AG04449 (cell line): ENCODE measurements at regions not wholly inside any gene's neighbourhood (a gene's known extent, or its start where the extent isn't known, plus 50 kb on each side); places are given as distances from the start of the nearest gene placed in this dataset.
A peak's percentile ranks its signal among the peaks of the same experiment; 100 is the strongest.

Experiments
- CTCF ChIA-PET: fragments of 350-600 bp; formaldehyde crosslinking; extraction: SDS; loops from one replicate; lab custom pipeline; 2021; ENCODE audit warnings: antibody characterized with exemption; lab: Yijun Ruan, JAX
- POLR2A ChIA-PET: fragments of 400-600, 350-600 bp; formaldehyde crosslinking; extraction: SDS; loops from one replicate; lab custom pipeline; 2020; ENCODE audit warnings: antibody characterized with exemption, inconsistent platforms; lab: Yijun Ruan, JAX
- DNase-seq: peaks from one replicate; pipeline ENCODE4 v3.0.0-alpha.2; 2010; ENCODE audit warnings: low read depth, low spot score
- H3K4me3 ChIP-seq: 2 replicates; pipeline ENCODE4 v1.5.1; 2011; ENCODE audit warnings: low read depth, mild to moderate bottlenecking, control low read depth, low read length
- TF ChIP-seq, protein P1 (sequence below): IDR thresholded peaks from one replicate; pipeline ENCODE4 v1.5.1; 2011; ENCODE audit warnings: mild to moderate bottlenecking, moderate library complexity, low read length, control low read depth, inconsistent platforms; ENCODE audit not compliant: insufficient read depth; ENCODE audit errors: missing control alignments

DNA sequence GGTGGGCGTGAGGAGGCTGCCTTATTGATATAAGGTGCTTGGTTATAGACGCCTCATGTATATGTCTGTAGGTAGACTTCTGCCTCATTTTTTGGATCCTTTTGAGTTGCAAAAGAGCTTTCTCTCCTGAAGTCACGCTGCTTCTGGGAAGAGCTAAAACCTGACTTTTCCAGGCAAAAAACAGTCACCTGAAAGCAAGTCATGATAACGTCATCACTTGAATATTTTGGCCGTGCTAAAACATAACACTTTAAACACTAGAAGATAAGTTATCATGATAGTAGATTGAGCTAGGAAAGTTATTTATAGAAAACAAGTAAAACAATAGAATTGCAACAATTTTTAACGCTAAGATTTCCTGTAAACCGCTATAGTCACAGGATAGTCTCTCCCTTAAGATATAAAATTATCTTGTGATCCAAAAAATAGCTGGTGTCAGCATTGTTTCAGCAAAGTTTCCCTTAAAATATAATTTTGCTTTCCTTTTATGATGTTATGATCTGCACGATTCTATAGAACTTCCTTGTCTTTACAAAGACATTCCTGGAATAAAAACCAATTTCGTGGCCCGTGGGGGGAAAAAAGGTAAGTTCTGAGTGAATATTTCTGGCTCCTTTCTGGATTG lies 69.0 kb upstream of the AKAP12 start:
- TF ChIP-seq, protein P1, sequence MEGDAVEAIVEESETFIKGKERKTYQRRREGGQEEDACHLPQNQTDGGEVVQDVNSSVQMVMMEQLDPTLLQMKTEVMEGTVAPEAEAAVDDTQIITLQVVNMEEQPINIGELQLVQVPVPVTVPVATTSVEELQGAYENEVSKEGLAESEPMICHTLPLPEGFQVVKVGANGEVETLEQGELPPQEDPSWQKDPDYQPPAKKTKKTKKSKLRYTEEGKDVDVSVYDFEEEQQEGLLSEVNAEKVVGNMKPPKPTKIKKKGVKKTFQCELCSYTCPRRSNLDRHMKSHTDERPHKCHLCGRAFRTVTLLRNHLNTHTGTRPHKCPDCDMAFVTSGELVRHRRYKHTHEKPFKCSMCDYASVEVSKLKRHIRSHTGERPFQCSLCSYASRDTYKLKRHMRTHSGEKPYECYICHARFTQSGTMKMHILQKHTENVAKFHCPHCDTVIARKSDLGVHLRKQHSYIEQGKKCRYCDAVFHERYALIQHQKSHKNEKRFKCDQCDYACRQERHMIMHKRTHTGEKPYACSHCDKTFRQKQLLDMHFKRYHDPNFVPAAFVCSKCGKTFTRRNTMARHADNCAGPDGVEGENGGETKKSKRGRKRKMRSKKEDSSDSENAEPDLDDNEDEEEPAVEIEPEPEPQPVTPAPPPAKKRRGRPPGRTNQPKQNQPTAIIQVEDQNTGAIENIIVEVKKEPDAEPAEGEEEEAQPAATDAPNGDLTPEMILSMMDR, result no peak
- ChIA-PET CTCF (no interaction called here), POLR2A (no interaction called here)
- no peak overlapping the region for H3K4me3 ChIP-seq
- no peak for DNase-seq

DNA sequence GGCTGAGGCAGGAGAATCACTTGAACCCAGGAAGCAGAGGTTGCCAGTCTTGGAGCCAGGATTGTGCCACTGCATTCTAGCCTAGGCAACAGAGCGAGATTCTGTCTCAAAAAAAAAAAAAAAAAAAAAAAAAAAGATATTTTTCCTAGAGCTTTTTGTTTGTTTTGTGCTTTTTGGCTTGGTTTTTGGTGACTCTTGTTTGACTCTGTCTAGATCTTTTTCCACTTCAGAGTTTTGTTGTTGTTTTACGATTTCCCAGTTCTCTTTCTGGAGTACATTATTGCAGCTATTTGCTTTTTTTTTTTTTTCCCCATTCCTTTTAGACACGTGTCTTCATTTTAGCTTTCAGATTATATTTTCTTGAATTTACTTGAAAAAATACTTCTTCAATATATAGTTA lies 67.0 kb upstream of the AKAP12 start:
- POLR2A ChIA-PET, result no interaction called here
- CTCF ChIA-PET, result no interaction called here
- no peak overlapping the region for H3K4me3 ChIP-seq
- no peak for DNase-seq
- TF ChIP-seq, protein P1, result no peak

DNA sequence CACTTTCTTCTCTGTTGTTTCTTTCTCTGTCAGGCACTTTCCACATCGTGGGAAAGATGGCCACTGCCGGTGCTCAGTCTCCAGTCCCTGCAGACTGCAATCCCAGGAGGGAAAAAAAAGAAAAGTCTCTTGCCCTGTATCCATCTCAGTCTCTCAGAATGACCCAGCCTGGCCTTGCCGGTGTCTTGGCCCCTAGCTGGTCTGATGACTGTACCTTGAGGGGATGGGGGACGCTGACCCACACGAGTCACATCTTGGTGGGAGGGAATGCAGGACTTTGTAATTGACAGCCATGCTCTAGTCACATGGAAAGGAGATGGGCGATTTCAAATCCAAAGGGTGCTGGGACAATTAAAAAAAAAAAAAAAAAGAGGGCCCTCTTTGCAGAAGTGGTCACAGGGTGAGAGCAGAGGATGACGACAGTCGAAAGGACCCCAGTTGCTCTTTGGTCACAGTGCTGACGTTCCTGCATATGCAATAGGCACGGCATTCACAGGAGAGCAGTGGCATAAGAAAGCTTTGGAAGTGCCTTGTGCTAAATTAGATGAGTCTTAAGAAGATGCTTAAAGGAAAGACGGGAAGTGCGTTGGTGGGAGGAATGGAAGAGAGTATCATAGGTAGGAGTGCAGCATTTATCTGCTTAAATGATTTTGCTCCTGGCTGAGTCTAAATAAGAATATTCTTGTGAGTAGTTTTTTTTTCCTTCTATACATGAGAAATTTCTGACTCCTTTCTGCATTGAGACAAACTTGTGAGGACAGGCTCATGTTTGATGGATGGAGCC lies 63.9 kb upstream of the AKAP12 start:
- no peak for DNase-seq
- TF ChIP-seq, protein P1, result no peak
- H3K4me3 ChIP-seq, result no peak overlapping the region
- CTCF ChIA-PET, result no interaction called here
- POLR2A ChIA-PET, result no interaction called here

DNA sequence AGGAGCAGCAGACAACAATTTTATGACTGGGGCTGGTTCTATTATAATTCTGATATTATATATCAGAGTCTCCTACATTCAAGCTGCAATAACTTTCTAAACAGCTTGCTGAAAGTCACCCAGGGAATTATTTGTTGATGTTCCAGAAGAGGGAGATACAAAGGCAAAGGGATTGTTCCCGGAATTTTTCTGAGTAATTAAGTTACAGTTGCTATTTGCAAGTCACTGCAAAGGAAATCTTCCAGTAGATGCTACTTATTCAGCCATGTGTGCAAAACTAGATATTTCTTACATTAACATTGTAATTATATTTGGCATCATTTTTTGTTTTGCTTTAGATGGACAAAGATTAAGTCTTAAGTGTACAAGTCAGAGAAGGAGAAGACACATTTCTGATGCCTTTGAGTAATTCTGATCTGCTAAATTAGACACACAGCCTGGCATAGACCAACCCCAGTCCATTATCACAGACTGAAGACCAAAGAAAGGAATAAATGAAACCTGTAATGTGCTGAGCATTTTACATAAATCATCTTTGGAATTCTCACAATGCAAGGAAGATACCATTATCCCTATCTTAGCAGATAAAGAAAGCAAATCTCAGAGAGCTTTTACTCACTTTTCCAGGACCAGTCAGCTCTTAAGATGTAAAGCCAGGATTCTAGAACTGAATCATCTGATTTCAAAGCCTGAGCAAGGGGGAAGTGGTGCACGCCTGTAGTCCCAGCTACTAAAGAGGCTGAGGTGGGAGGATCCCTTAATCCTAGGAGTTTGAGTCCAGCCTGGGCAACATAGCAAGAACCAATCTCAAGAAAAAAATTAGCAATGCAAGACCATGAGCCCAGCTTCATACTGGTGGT lies 62.6 kb upstream of the AKAP12 start:
- TF ChIP-seq, protein P1, result no peak
- H3K4me3 ChIP-seq, result no peak overlapping the region
- ChIA-PET POLR2A (no interaction called here), CTCF (interaction anchor here (1.4 to 3.3 kb wide), 2 partner anchors 147 to 151 kb away, joined by 3 to 11 read pairs; no protein-coding TSS in a partner anchor)
- no peak for DNase-seq

DNA sequence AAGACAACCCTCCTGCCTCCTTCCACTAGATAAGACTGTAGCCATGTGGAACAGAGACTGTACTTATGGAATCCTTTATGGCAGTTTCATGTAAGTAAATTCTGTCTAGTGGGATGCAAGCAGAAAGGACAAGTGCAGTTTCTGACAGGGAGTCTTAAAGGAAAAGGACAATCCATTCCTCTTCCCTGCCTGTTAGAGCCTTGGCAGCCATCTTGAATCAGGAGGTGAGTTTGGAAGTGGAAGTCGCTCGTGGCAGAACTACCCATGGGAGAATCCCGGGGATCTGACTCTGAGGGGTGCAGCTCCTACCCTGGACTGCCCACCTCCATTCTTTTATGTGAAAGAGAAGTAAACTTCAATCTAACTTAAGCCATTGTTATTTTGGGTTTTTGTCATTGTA lies 61.4 kb upstream of the AKAP12 start:
- ChIA-PET CTCF (interaction anchor here (1.4 to 3.3 kb wide), 2 partner anchors 146 to 152 kb away, joined by 3 to 11 read pairs; no protein-coding TSS in a partner anchor), POLR2A (no interaction called here)
- DNase-seq, result no peak
- H3K4me3 ChIP-seq, result no peak overlapping the region
- TF ChIP-seq, protein P1, result no peak

DNA sequence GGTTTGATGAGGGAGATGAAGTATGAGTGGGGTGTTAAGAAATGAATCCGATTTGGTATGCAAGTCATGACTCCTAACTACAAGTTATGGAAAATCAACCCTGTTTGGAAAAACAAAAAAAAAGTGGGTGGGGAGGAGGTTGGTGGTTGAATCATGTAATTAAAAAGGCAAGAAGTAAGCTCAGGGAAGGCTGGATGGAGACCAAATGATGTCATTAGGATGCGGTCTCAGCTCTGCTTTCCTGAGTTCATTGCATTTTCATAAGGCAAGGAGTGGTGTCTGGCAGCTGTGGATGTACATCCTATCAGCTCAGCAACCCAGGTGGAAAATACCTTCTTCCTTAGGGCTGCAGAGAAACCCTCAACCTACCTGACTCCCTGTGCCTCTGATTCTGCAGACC lies 60.4 kb upstream of the AKAP12 start:
- TF ChIP-seq, protein P1, result no peak
- DNase-seq, result peak; percentile 31
- ChIA-PET POLR2A (no interaction called here), CTCF (interaction anchor here (3.3 kb wide), 1 partner anchor 145 kb away, joined by 11 read pairs; no protein-coding TSS in a partner anchor)
- H3K4me3 ChIP-seq, result no peak overlapping the region
